ENCODE measurements at regions not wholly inside any gene's neighbourhood (a gene's known extent, or its start where the extent isn't known, plus 50 kb on each side); places are given as distances from the start of the nearest gene placed in this dataset.

DNA sequence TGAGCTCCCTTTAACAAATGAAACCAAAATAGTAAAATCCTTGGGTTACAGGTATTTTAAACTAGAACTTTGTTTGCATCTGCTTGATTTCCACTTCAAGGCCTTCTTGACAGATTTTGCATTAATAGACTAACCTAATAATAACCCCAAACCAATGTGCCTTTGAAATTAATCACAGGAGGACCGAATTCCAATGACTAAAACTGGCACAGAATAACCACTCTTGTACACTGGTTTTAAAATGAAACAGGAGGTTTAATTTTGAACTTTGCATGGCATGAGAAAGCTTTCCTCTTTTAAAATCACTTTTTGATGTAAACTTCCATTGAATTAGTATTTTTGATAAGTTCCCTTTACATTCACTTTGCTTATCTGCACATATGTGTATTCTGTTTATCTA lies 269.6 kb downstream of the SLITRK5 start:
- TF ChIP-seq, protein P1, sequence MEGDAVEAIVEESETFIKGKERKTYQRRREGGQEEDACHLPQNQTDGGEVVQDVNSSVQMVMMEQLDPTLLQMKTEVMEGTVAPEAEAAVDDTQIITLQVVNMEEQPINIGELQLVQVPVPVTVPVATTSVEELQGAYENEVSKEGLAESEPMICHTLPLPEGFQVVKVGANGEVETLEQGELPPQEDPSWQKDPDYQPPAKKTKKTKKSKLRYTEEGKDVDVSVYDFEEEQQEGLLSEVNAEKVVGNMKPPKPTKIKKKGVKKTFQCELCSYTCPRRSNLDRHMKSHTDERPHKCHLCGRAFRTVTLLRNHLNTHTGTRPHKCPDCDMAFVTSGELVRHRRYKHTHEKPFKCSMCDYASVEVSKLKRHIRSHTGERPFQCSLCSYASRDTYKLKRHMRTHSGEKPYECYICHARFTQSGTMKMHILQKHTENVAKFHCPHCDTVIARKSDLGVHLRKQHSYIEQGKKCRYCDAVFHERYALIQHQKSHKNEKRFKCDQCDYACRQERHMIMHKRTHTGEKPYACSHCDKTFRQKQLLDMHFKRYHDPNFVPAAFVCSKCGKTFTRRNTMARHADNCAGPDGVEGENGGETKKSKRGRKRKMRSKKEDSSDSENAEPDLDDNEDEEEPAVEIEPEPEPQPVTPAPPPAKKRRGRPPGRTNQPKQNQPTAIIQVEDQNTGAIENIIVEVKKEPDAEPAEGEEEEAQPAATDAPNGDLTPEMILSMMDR (IDR thresholded peaks at IDR 0.05), result no peak
- TF ChIP-seq POLR2A (IDR thresholded peaks at IDR 0.05), result no peak

All from thyroid gland (tissue), 4 donors.